H9 (cell line): ENCODE measurements at regions not wholly inside any gene's neighbourhood (a gene's known extent, or its start where the extent isn't known, plus 50 kb on each side); places are given as distances from the start of the nearest gene placed in this dataset.

Source experiments
- DNase-seq: peaks from one replicate; pipeline ENCODE4 v3.0.0-alpha.2; 2017
- H2AFZ ChIP-seq: one replicate; pipeline ENCODE4 v1.6.1; 2013; ENCODE audit warnings: mild to moderate bottlenecking, low read length, control low read depth, moderate library complexity
- H2AK5ac ChIP-seq: 2 replicates; pipeline ENCODE4 v1.6.1; 2013; ENCODE audit warnings: low read length, control low read depth, mixed read lengths; ENCODE audit not compliant: insufficient read length
- H2BK120ac ChIP-seq: one replicate; pipeline ENCODE4 v1.6.1; 2013; ENCODE audit warnings: low read depth, mild to moderate bottlenecking, low read length, control low read depth, inconsistent platforms; ENCODE audit not compliant: poor library complexity, severe bottlenecking
- H2BK12ac ChIP-seq: 2 replicates; pipeline ENCODE4 v1.6.1; 2013; ENCODE audit warnings: low read length, control low read depth, mixed read lengths, low read depth; ENCODE audit not compliant: insufficient read length
- H2BK15ac ChIP-seq: 2 replicates; pipeline ENCODE4 v1.6.1; 2013; ENCODE audit warnings: low read depth, low read length, control low read depth
- H2BK20ac ChIP-seq: one replicate; pipeline ENCODE4 v1.6.1; 2013; ENCODE audit warnings: low read depth, mild to moderate bottlenecking, low read length, control low read depth, inconsistent platforms; ENCODE audit not compliant: poor library complexity, severe bottlenecking
- H2BK5ac ChIP-seq: 2 replicates; pipeline ENCODE4 v1.6.1; 2013; ENCODE audit warnings: low read length, control low read depth, mixed read lengths; ENCODE audit not compliant: insufficient read length
- H3K14ac ChIP-seq: 2 replicates; pipeline ENCODE4 v1.6.1; 2013; ENCODE audit warnings: low read length, control low read depth; ENCODE audit not compliant: insufficient read depth
- H3K18ac ChIP-seq: 2 replicates; pipeline ENCODE4 v1.6.1; 2013; ENCODE audit warnings: low read depth, mild to moderate bottlenecking, mixed read lengths, low read length, control low read depth; ENCODE audit not compliant: insufficient read length
- H3K23ac ChIP-seq: 2 replicates; pipeline ENCODE4 v1.6.1; 2013; ENCODE audit warnings: low read length, control low read depth, mixed read lengths, low read depth; ENCODE audit not compliant: insufficient read length
- H3K23me2 ChIP-seq: 2 replicates; pipeline ENCODE4 v1.6.1; 2013; ENCODE audit warnings: low read depth, mild to moderate bottlenecking, mixed read lengths, low read length, control low read depth; ENCODE audit not compliant: insufficient read length, poor library complexity, severe bottlenecking
- H3K27ac ChIP-seq: 2 replicates; pipeline ENCODE4 v1.5.1; 2013; ENCODE audit warnings: low read length, control low read depth, mixed read lengths, low read depth; ENCODE audit not compliant: insufficient read length
- H3K27me3 ChIP-seq: 2 replicates; pipeline ENCODE4 v1.6.1; 2013; ENCODE audit warnings: low read length, control low read depth, inconsistent platforms; ENCODE audit not compliant: insufficient read depth
- H3K4ac ChIP-seq: 2 replicates; pipeline ENCODE4 v1.6.1; 2013; ENCODE audit warnings: low read depth, mild to moderate bottlenecking, control low read depth, inconsistent platforms, low read length, moderate library complexity
- H3K4me1 ChIP-seq: 2 replicates; pipeline ENCODE4 v1.6.1; 2013; ENCODE audit warnings: low read length, control low read depth, inconsistent platforms; ENCODE audit not compliant: insufficient read depth
- H3K4me2 ChIP-seq: 2 replicates; pipeline ENCODE4 v1.6.1; 2013; ENCODE audit warnings: low read length, control low read depth, mixed read lengths; ENCODE audit not compliant: insufficient read length, insufficient read depth
- H3K56ac ChIP-seq: 2 replicates; pipeline ENCODE4 v1.6.1; 2013; ENCODE audit warnings: low read depth, mild to moderate bottlenecking, mixed read lengths, low read length, control low read depth; ENCODE audit not compliant: insufficient read length
- H3K79me1 ChIP-seq: 2 replicates; pipeline ENCODE4 v1.6.1; 2013; ENCODE audit warnings: low read depth, mild to moderate bottlenecking, moderate library complexity, low read length, control low read depth, inconsistent platforms; ENCODE audit not compliant: insufficient read depth, poor library complexity, severe bottlenecking
- H3K79me2 ChIP-seq: 2 replicates; pipeline ENCODE4 v1.6.1; 2013; ENCODE audit warnings: low read length, control low read depth, inconsistent platforms; ENCODE audit not compliant: insufficient read depth
- H3K9ac ChIP-seq: 2 replicates; pipeline ENCODE4 v1.6.1; 2013; ENCODE audit warnings: low read length, control low read depth, mixed read lengths; ENCODE audit not compliant: insufficient read length; ENCODE audit errors: extremely low read depth
- H3K9me3 ChIP-seq: one replicate; pipeline ENCODE4 v1.6.1; 2013; ENCODE audit warnings: low read depth, low read length, inconsistent platforms; ENCODE audit not compliant: control insufficient read depth
- H3T11ph ChIP-seq: one replicate; pipeline ENCODE4 v1.6.1; 2013; ENCODE audit warnings: mild to moderate bottlenecking, low read length, control low read depth, inconsistent platforms
- H4K20me1 ChIP-seq: one replicate; pipeline ENCODE4 v1.6.1; 2013; ENCODE audit not compliant: control insufficient read depth, insufficient read length, insufficient read depth
- H4K5ac ChIP-seq: 2 replicates; pipeline ENCODE4 v1.6.1; 2013; ENCODE audit warnings: low read depth, mild to moderate bottlenecking, mixed read lengths, low read length, control low read depth; ENCODE audit not compliant: insufficient read length
- H4K8ac ChIP-seq: replicated peaks from 2 replicates; pipeline ENCODE4 v1.6.1; 2013; ENCODE audit warnings: low read length, control low read depth, mixed read lengths, low read depth; ENCODE audit not compliant: insufficient read length
- H4K91ac ChIP-seq: 2 replicates; pipeline ENCODE4 v1.6.1; 2013; ENCODE audit warnings: low read depth, mild to moderate bottlenecking, moderate library complexity, mixed read lengths, low read length, control low read depth; ENCODE audit not compliant: insufficient read length
- H3K27ac Mint-ChIP-seq, 3 experiments: 2 replicates in 2 of 3; 3 replicates in 1 of 3; pipeline ENCODE4 v1.8.0; 2020 to 2021; ENCODE audit warnings: mixed read lengths in 3 of 3, mild to moderate bottlenecking in 1 of 3, moderate library complexity in 1 of 3
- H3K27me3 Mint-ChIP-seq: 2 replicates; pipeline ENCODE4 v1.8.0; 2021; ENCODE audit warnings: low read depth, mild to moderate bottlenecking, moderate library complexity, mixed read lengths
- H3K36me3 Mint-ChIP-seq, 3 experiments: 2 replicates in 2 of 3; 3 replicates in 1 of 3; pipeline ENCODE4 v1.8.0; 2020 to 2021; ENCODE audit warnings: low read depth in 3 of 3, mixed read lengths in 3 of 3; ENCODE audit not compliant: insufficient read depth in 1 of 3
- H3K4me1 Mint-ChIP-seq, 2 experiments: 2 replicates each; pipeline ENCODE4 v1.8.0; 2020; ENCODE audit warnings: mixed read lengths in 2 of 2
- H3K4me3 Mint-ChIP-seq, 2 experiments: 2 replicates in 1 of 2; 3 replicates in 1 of 2; pipeline ENCODE4 v1.8.0; 2020 to 2021; ENCODE audit warnings: mild to moderate bottlenecking in 2 of 2, mixed read lengths in 2 of 2, moderate library complexity in 1 of 2
- H3K9me3 Mint-ChIP-seq, 2 experiments: 2 replicates in 1 of 2; 3 replicates in 1 of 2; pipeline ENCODE4 v1.8.0; 2020; ENCODE audit warnings: mild to moderate bottlenecking in 2 of 2, mixed read lengths in 2 of 2, moderate library complexity in 1 of 2
- WGBS: extraction: QIAGEN DNeasy Blood & Tissue Kit; methylation state at CpG from one replicate; pipeline ENCODE4 v1.1.7; 2013; ENCODE audit warnings: missing lambda C conversion rate, low lambda C conversion rate, mixed read lengths; ENCODE audit not compliant: insufficient read length; ENCODE audit errors: extremely low coverage; 5-methylcytosine and 5-hydroxymethylcytosine counted together
- TF ChIP-seq, protein P1 (sequence below): fragments of 200-600 bp; sonication (generic); conservative IDR thresholded peaks from 3 replicates; pipeline ENCODE4 v1.8.0; 2021; ENCODE audit warnings: antibody characterized with exemption, mild to moderate bottlenecking

DNA sequence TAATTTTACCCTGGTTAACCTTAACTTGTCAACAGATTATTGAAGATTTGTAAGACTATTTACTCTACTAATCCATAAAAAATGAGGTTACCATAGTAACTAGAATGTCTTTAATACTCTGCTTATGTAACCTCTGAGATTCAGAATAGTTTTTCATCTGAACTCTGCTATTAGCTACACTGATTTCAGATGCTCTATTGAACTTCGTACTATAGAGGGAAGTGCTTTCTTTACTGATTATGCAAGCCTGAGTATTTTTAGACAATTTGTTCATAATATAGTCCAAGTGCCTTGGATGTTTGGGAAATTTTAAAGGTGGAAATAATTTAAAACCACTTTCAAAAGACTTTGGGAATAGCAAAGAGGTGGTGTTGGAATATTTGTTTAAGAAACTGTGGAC, 107.9 kb upstream of the GBE1 start:
- no peaks in the 10 kb centered on the region for H3K79me1 ChIP-seq
- no peak overlapping the region for H3K56ac ChIP-seq
- no peak overlapping the region for H3T11ph ChIP-seq
- no peak overlapping the region for H3K23ac ChIP-seq
- H2BK15ac ChIP-seq = no peak overlapping the region
- no peak overlapping the region for H3K4ac ChIP-seq
- H3K14ac ChIP-seq = no peak overlapping the region
- H3K27me3 ChIP-seq = no peaks in the 10 kb centered on the region
- H3K79me2 ChIP-seq = no peaks in the 10 kb centered on the region
- no peaks in the 10 kb centered on the region for H4K20me1 ChIP-seq
- TF ChIP-seq, protein P1, sequence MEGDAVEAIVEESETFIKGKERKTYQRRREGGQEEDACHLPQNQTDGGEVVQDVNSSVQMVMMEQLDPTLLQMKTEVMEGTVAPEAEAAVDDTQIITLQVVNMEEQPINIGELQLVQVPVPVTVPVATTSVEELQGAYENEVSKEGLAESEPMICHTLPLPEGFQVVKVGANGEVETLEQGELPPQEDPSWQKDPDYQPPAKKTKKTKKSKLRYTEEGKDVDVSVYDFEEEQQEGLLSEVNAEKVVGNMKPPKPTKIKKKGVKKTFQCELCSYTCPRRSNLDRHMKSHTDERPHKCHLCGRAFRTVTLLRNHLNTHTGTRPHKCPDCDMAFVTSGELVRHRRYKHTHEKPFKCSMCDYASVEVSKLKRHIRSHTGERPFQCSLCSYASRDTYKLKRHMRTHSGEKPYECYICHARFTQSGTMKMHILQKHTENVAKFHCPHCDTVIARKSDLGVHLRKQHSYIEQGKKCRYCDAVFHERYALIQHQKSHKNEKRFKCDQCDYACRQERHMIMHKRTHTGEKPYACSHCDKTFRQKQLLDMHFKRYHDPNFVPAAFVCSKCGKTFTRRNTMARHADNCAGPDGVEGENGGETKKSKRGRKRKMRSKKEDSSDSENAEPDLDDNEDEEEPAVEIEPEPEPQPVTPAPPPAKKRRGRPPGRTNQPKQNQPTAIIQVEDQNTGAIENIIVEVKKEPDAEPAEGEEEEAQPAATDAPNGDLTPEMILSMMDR = no peak
- H3K4me1 ChIP-seq = no peaks in the 10 kb centered on the region
- H4K91ac ChIP-seq = no peak overlapping the region
- no peaks in the 10 kb centered on the region for H3K9me3 Mint-ChIP-seq
- WGBS = no CpG with 5 or more reads among the region's 1 CpG
- no peak overlapping the region for H2AK5ac ChIP-seq
- no peak overlapping the region for H2BK12ac ChIP-seq
- no peaks in the 10 kb centered on the region for H3K27me3 Mint-ChIP-seq
- no peak overlapping the region for H2BK120ac ChIP-seq
- peaks cover 1 to 4% of the 10 kb centered on the region in 2 experiments for H3K4me1 Mint-ChIP-seq
- no peak overlapping the region for H4K5ac ChIP-seq
- no peak overlapping the region for H3K9ac ChIP-seq
- no peaks in the 10 kb centered on the region for H3K23me2 ChIP-seq
- no peak overlapping the region for H2AFZ ChIP-seq
- H3K9me3 ChIP-seq = no peaks in the 10 kb centered on the region
- no peak overlapping the region for H2BK5ac ChIP-seq
- H2BK20ac ChIP-seq = no peak overlapping the region
- no peaks in the 10 kb centered on the region; a peak in 1 of 7 replicates for H3K36me3 Mint-ChIP-seq
- H3K27ac ChIP-seq = no peak overlapping the region
- no peak for DNase-seq
- H4K8ac ChIP-seq = no peak overlapping the region
- no peak overlapping the region for H3K4me2 ChIP-seq
- H3K27ac Mint-ChIP-seq = no peak overlapping the region
- H3K4me3 Mint-ChIP-seq = no peak overlapping the region
- no peak overlapping the region for H3K18ac ChIP-seq
